ENCODE measurements at regions not wholly inside any gene's neighbourhood (a gene's known extent, or its start where the extent isn't known, plus 50 kb on each side); places are given as distances from the start of the nearest gene placed in this dataset.
"Not testable (repeated sequence)": the region's sequence is repeated elsewhere in the genome, so short reads cannot be mapped to it uniquely, and the experiment has no call there.

- Histone ChIP-seq H3K9me3 (ENCODE audit: control insufficient read depth, low read length) (no peaks in the 10 kb centered on the region), H3K27ac (no peak overlapping the region), H3K4me3 (ENCODE audit: low read depth, low read length) (no peak overlapping the region), H3K9ac (no peak overlapping the region), H2AFZ (no peak overlapping the region), H3K4me2 (ENCODE audit: low read length) (no peak overlapping the region), H3K36me3 (ENCODE audit: control insufficient read depth, insufficient read depth, low read length) (no peaks in the 10 kb centered on the region), H3K27me3 (ENCODE audit: control insufficient read depth, insufficient read depth, low read length) (no peaks in the 10 kb centered on the region), H3K4me1 (no peaks in the 10 kb centered on the region), H3K79me2 (no peaks in the 10 kb centered on the region)
- no peak for TF ChIP-seq CTCF (IDR thresholded peaks at IDR 0.05)
Observed at GRCh38 chr5:17080361-17080760, 137.1 kb upstream of the BASP1 start.

GRCh38 chr5:17081142-17081541 is 136.3 kb upstream of the BASP1 start:
- Histone ChIP-seq H3K4me1 (no peaks in the 10 kb centered on the region), H3K4me2 (ENCODE audit: low read length) (no peak overlapping the region), H2AFZ (no peak overlapping the region), H3K27ac (no peak overlapping the region), H3K36me3 (ENCODE audit: control insufficient read depth, insufficient read depth, low read length) (no peaks in the 10 kb centered on the region), H3K9me3 (ENCODE audit: control insufficient read depth, low read length) (no peaks in the 10 kb centered on the region), H3K9ac (no peak overlapping the region), H3K27me3 (ENCODE audit: control insufficient read depth, insufficient read depth, low read length) (no peaks in the 10 kb centered on the region), H3K4me3 (ENCODE audit: low read depth, low read length) (no peak overlapping the region), H3K79me2 (no peaks in the 10 kb centered on the region)
- TF ChIP-seq CTCF (IDR thresholded peaks at IDR 0.05), result no peak

GRCh38 chr5:17083276-17083675 is 134.2 kb upstream of the BASP1 start:
- H3K36me3 ChIP-seq (ENCODE audit: control insufficient read depth, insufficient read depth, low read length), result not testable (repeated sequence)

GRCh38 chr5:17087035-17087434 is 130.4 kb upstream of the BASP1 start:
- no peaks in the 10 kb centered on the region for H3K4me1 ChIP-seq
- no peak overlapping the region for H2AFZ ChIP-seq
- H3K9ac ChIP-seq, result no peak overlapping the region
- no peak for TF ChIP-seq CTCF (IDR thresholded peaks at IDR 0.05)
- no peak overlapping the region for H3K4me2 ChIP-seq (ENCODE audit: low read length)
- no peaks in the 10 kb centered on the region for H3K27me3 ChIP-seq (ENCODE audit: control insufficient read depth, insufficient read depth, low read length)
- H3K36me3 ChIP-seq (ENCODE audit: control insufficient read depth, insufficient read depth, low read length), result no peaks in the 10 kb centered on the region
- no peak overlapping the region for H3K27ac ChIP-seq
- H3K9me3 ChIP-seq (ENCODE audit: control insufficient read depth, low read length), result no peaks in the 10 kb centered on the region
- H3K79me2 ChIP-seq, result no peaks in the 10 kb centered on the region
- H3K4me3 ChIP-seq (ENCODE audit: low read depth, low read length), result no peak overlapping the region

More at GRCh38 chr5:17083276-17083675, 134.2 kb upstream of the BASP1 start:
- H3K4me3 ChIP-seq (ENCODE audit: low read depth, low read length); H2AFZ ChIP-seq; H3K27ac ChIP-seq; H3K27me3 ChIP-seq (ENCODE audit: control insufficient read depth, insufficient read depth, low read length); H3K9me3 ChIP-seq (ENCODE audit: control insufficient read depth, low read length); H3K9ac ChIP-seq; H3K4me1 ChIP-seq; H3K79me2 ChIP-seq; H3K4me2 ChIP-seq (ENCODE audit: low read length): not testable (repeated sequence)

GRCh38 chr5:17088051-17088450 is 129.4 kb upstream of the BASP1 start:
- no peak overlapping the region for H3K4me2 ChIP-seq (ENCODE audit: low read length)
- H2AFZ ChIP-seq, result no peak overlapping the region
- no peak overlapping the region for H3K27ac ChIP-seq
- no peaks in the 10 kb centered on the region for H3K36me3 ChIP-seq (ENCODE audit: control insufficient read depth, insufficient read depth, low read length)
- TF ChIP-seq CTCF (IDR thresholded peaks at IDR 0.05), result no peak
- no peaks in the 10 kb centered on the region for H3K79me2 ChIP-seq
- no peak overlapping the region for H3K9ac ChIP-seq
- H3K4me1 ChIP-seq, result no peaks in the 10 kb centered on the region
- no peaks in the 10 kb centered on the region for H3K27me3 ChIP-seq (ENCODE audit: control insufficient read depth, insufficient read depth, low read length)
- H3K4me3 ChIP-seq (ENCODE audit: low read depth, low read length), result no peak overlapping the region
- H3K9me3 ChIP-seq (ENCODE audit: control insufficient read depth, low read length), result no peaks in the 10 kb centered on the region

Measured in parathyroid adenoma (tissue), 2 donors.